ENCODE measurements at regions not wholly inside any gene's neighbourhood (a gene's known extent, or its start where the extent isn't known, plus 50 kb on each side); places are given as distances from the start of the nearest gene placed in this dataset.

- peak; percentile 62 for DNase-seq
These were observed 102.4 kb upstream of the ST6GALNAC5 start for GRCh38 chr1:76764638-76765454.

- no peak for DNase-seq
These were observed 100.9 kb upstream of the ST6GALNAC5 start for GRCh38 chr1:76766381-76766780.

DNA sequence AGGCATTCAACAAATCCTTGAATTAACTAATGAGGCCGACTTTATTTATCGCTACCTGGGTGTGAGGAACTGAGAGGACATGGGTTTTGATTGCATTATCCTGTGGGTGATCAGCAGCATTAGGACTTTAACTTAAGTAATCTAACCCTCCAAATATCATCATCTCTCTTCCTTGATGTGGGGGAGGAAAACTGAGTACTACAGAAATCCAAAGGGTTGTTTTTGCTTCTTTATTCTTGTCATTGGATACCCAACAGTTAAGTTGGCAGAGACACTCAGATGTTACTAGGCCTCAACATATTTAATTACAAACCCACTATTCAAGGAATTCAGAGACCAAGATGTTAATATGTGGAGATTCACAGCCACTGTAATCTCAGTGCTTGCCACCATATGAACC is 97.4 kb upstream of the ST6GALNAC5 start:
- DNase-seq = no peak

- no peak for DNase-seq
These were observed 96.3 kb upstream of the ST6GALNAC5 start for GRCh38 chr1:76770979-76771378.

GRCh38 chr1:76781447-76781846 is 85.8 kb upstream of the ST6GALNAC5 start:
- DNase-seq = no peak

- no peak for DNase-seq
These were observed 84.5 kb upstream of the ST6GALNAC5 start for GRCh38 chr1:76782809-76783208.

DNA sequence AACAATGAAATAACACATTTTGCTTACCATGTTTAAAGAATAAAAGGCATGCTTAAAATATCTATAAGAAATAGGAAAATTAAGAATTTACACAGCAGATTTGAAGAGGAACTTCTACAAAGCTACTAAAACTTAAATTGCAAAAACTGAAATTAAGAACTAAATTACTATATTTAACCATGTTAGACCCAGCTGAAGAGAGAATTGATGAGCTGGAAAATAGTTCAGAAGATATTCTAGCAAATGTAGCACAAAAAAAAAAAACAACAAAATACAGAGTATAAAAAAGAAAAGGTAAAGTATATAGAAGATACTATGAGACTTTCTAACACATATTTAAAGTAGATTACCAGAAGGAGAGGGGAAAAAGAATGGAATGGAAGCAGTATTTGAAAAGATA is 82.8 kb upstream of the ST6GALNAC5 start:
- no peak for DNase-seq

GRCh38 chr1:76786222-76786621 is 81.1 kb upstream of the ST6GALNAC5 start:
- peak; percentile 33 for DNase-seq

- DNase-seq = no peak
These were observed 73.7 kb upstream of the ST6GALNAC5 start for GRCh38 chr1:76793594-76793993.

- no peak for DNase-seq
These were observed 67.6 kb upstream of the ST6GALNAC5 start for GRCh38 chr1:76799700-76800099.

- no peak for DNase-seq
These were observed 65.2 kb upstream of the ST6GALNAC5 start for GRCh38 chr1:76802094-76802493.

DNA sequence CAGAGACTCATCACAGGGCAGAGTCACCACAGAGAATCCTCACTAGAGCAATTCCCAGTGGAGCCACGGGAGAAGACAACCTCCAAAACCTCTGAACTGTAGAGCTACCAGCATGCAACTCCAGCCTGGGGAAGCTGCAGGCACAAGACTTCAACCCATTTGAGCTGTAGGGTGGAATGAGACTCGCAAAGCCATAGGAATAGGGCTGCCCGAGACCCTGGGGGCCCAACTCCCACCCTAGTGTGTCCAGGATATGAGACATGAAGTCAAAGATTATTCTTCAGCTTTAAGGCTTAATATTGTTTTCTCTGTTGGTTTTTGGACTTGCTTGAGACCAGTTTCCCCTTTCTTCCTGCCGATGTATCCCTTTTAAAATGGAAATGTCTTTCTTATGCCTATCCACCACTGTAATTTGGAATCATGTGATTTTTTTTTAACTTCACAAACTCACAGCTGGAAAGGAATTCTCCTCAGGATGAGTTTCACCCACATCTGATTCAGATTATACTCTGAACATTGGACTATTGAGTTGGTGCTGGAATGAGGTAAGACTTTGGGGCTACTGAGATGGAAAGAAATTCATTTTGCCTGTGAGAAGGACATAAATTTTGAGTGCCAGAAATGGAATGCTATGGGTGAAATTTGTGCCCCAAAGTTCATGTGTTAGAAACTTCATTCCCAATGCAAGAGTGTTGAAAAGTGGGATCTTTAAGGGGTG is 59.6 kb upstream of the ST6GALNAC5 start:
- DNase-seq = no peak

Data from dermis blood vessel endothelial cell (primary cell).